Muscle of back (tissue), 3 donors: ENCODE measurements at regions not wholly inside any gene's neighbourhood (a gene's known extent, or its start where the extent isn't known, plus 50 kb on each side); places are given as distances from the start of the nearest gene placed in this dataset.
"Not testable (repeated sequence)": the region's sequence is repeated elsewhere in the genome, so short reads cannot be mapped to it uniquely, and the experiment has no call there.

Source experiments
- DNase-seq, 3 donors: peaks; one replicate each; pipeline versions ENCODE4 v3.0.0 to v3.0.0-alpha.2; 2013

- DNase-seq, result no peak
Measured at GRCh38 chr7:54355842-54356241, 186.3 kb upstream of the VSTM2A start.

- DNase-seq, result no peak
Measured at GRCh38 chr7:54360075-54360840, 181.9 kb upstream of the VSTM2A start.

- DNase-seq, result no peak
Measured at GRCh38 chr7:54390565-54390964, 151.6 kb upstream of the VSTM2A start.

GRCh38 chr7:54392935-54393334, 149.2 kb upstream of the VSTM2A start:
- DNase-seq, result no peak

- no peak for DNase-seq
Measured at GRCh38 chr7:54394834-54395233, 147.3 kb upstream of the VSTM2A start.

GRCh38 chr7:54397836-54398612, 144.2 kb upstream of the VSTM2A start:
- DNase-seq, result no peak

GRCh38 chr7:54398863-54399262, 143.3 kb upstream of the VSTM2A start:
- no peak for DNase-seq

GRCh38 chr7:54409917-54410316, 132.3 kb upstream of the VSTM2A start:
- no peak for DNase-seq

GRCh38 chr7:54416678-54417077, 125.5 kb upstream of the VSTM2A start:
- DNase-seq, result no peak

- no peak for DNase-seq
Measured at GRCh38 chr7:54419209-54419608, 123.0 kb upstream of the VSTM2A start.

- no peak for DNase-seq
Measured at GRCh38 chr7:54426406-54426805, 115.8 kb upstream of the VSTM2A start.

GRCh38 chr7:54429111-54429510, 113.1 kb upstream of the VSTM2A start:
- DNase-seq, result no peak

- DNase-seq, result no peak
Measured at GRCh38 chr7:54439391-54439790, 102.8 kb upstream of the VSTM2A start.

- DNase-seq, result not testable (repeated sequence)
Measured at GRCh38 chr7:54444046-54444686, 98.0 kb upstream of the VSTM2A start.

- DNase-seq, result not testable (repeated sequence)
Measured at GRCh38 chr7:54453168-54453567, 89.0 kb upstream of the VSTM2A start.

GRCh38 chr7:54454700-54455099, 87.5 kb upstream of the VSTM2A start:
- not testable (repeated sequence) for DNase-seq

GRCh38 chr7:54465095-54465494, 77.1 kb upstream of the VSTM2A start:
- no peak for DNase-seq

- DNase-seq, result no peak
Measured at GRCh38 chr7:54469740-54470139, 72.4 kb upstream of the VSTM2A start.

GRCh38 chr7:54476609-54477008, 65.6 kb upstream of the VSTM2A start:
- no peak for DNase-seq

- DNase-seq, result no peak
Measured at GRCh38 chr7:54477083-54477482, 65.1 kb upstream of the VSTM2A start.

GRCh38 chr7:54483523-54483922, 58.7 kb upstream of the VSTM2A start:
- DNase-seq, result no peak

- DNase-seq, result no peak
Measured at GRCh38 chr7:54485044-54485443, 57.1 kb upstream of the VSTM2A start.
